ENCODE measurements at regions not wholly inside any gene's neighbourhood (a gene's known extent, or its start where the extent isn't known, plus 50 kb on each side); places are given as distances from the start of the nearest gene placed in this dataset.

DNA sequence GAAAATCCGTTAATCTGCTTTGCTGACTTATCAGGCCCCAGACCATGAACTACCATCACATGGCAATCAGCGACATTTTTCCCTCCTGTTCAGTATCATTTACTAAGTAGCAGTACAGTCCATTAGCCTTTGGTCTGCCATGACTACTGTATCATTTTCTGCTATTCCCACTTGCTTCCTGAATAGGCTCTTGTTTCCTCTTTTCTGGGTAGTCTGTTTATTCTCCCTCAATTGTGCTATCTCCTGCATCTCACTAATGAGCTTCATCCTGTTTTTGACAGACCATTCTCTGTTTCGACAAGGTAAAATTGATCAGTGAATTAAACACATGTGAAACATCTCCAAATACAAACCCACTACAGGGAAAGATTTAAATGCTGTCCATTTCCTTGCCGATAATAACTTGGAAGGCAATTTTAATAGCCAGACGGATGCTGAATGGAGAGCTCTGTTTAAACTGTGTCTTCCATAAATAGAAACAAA, 263.5 kb upstream of the ANKRD55 start:
- intact Hi-C loops (cut with micrococcal nuclease) = no loop called here
- no peak overlapping the region for H3K27ac ChIP-seq (ENCODE audit: low read depth in 1 of 2, low read length in 2 of 2)
- no peaks in the 10 kb centered on the region for H4K20me1 ChIP-seq (ENCODE audit: insufficient read depth, low read length)
- 58% methylated on average over 3 of the region's 5 CpGs for WGBS (ENCODE audit: insufficient coverage)
- Mint-ChIP-seq H3K36me3 (no peaks in the 10 kb centered on the region), H3K27me3 (ENCODE audit: low read depth in 3 of 3) (peaks cover 0 to 4% (median 3%) of the 10 kb centered on the region in 3 donors), H3K27ac (no peak overlapping the region), H3K4me1 (peaks cover 20% of the 10 kb centered on the region), H3K4me3 (peak overlapping the region in 1 of 2 donors; percentile 17), H3K9me3 (peaks cover 0 to 11% (median 3%) of the 10 kb centered on the region in 7 donors)
- no peaks in the 10 kb centered on the region for H3K79me2 ChIP-seq (ENCODE audit: insufficient read depth, low read length)
- peaks cover 0 to 4% of the 10 kb centered on the region in 2 donors for H3K9me3 ChIP-seq (replicated peaks in 1 of 2; ENCODE audit: control insufficient read depth in 1 of 2, insufficient read depth in 1 of 2, low read length in 2 of 2)
- no peak overlapping the region for H3K4me2 ChIP-seq (replicated peaks; ENCODE audit: extremely low read depth, low read length, poor library complexity, severe bottlenecking)
- H3K4me3 ChIP-seq (replicated peaks in 1 of 3; ENCODE audit: low read depth in 2 of 3, low read length in 3 of 3) = no peak overlapping the region
- peak in 2 of 3 donors; percentile 37 to 40 for DNase-seq
- H2AFZ ChIP-seq (ENCODE audit: insufficient read depth, low read depth, low read length, poor library complexity, severe bottlenecking) = no peak overlapping the region
- no peaks in the 10 kb centered on the region for H3K36me3 ChIP-seq (replicated peaks in 1 of 2; ENCODE audit: control insufficient read depth in 1 of 2, insufficient read depth in 2 of 2, low read length in 2 of 2)
- no peak for TF ChIP-seq CTCF (IDR thresholded peaks at IDR 0.05)
- H3K4me1 ChIP-seq (ENCODE audit: control insufficient read depth in 1 of 2, insufficient read depth in 2 of 2, low read length in 2 of 2) = peaks cover 18 to 21% of the 10 kb centered on the region in 2 donors
- no peaks in the 10 kb centered on the region for H3K27me3 ChIP-seq (ENCODE audit: control insufficient read depth in 2 of 2, insufficient read depth in 2 of 2, low read length in 2 of 2)
- no peak overlapping the region for H3K9ac ChIP-seq (ENCODE audit: insufficient read depth, low read length, poor library complexity, severe bottlenecking)

GRCh38 chr5:56494300-56494731, 261.2 kb upstream of the ANKRD55 start:
- peaks cover 0 to 4% of the 10 kb centered on the region in 2 donors for H3K9me3 ChIP-seq (replicated peaks in 1 of 2; ENCODE audit: control insufficient read depth in 1 of 2, insufficient read depth in 1 of 2, low read length in 2 of 2)
- Mint-ChIP-seq H3K4me1 (peaks cover 20% of the 10 kb centered on the region), H3K4me3 (peak overlapping the region in 1 of 2 donors; percentile 31), H3K36me3 (no peaks in the 10 kb centered on the region), H3K27me3 (ENCODE audit: low read depth in 3 of 3) (peaks cover 0 to 6% (median 0%) of the 10 kb centered on the region in 3 donors), H3K27ac (peak overlapping the region in 1 of 7 donors; percentile 70), H3K9me3 (peaks cover 0 to 11% (median 2%) of the 10 kb centered on the region in 7 donors)
- TF ChIP-seq CTCF (IDR thresholded peaks at IDR 0.05) = no peak
- no peak overlapping the region for H3K27ac ChIP-seq (ENCODE audit: low read depth in 1 of 2, low read length in 2 of 2)
- H2AFZ ChIP-seq (ENCODE audit: insufficient read depth, low read depth, low read length, poor library complexity, severe bottlenecking) = no peak overlapping the region
- no peaks in the 10 kb centered on the region for H4K20me1 ChIP-seq (ENCODE audit: insufficient read depth, low read length)
- no peak overlapping the region for H3K9ac ChIP-seq (ENCODE audit: insufficient read depth, low read length, poor library complexity, severe bottlenecking)
- H3K4me1 ChIP-seq (ENCODE audit: control insufficient read depth in 1 of 2, insufficient read depth in 2 of 2, low read length in 2 of 2) = peaks cover 18 to 19% of the 10 kb centered on the region in 2 donors
- H3K36me3 ChIP-seq (replicated peaks in 1 of 2; ENCODE audit: control insufficient read depth in 1 of 2, insufficient read depth in 2 of 2, low read length in 2 of 2) = no peaks in the 10 kb centered on the region
- 7% methylated on average over 3 of the region's 7 CpGs for whole genome bisulfite sequencing (ENCODE audit: insufficient coverage)
- H3K4me2 ChIP-seq (replicated peaks; ENCODE audit: extremely low read depth, low read length, poor library complexity, severe bottlenecking) = no peak overlapping the region
- H3K79me2 ChIP-seq (ENCODE audit: insufficient read depth, low read length) = no peaks in the 10 kb centered on the region
- intact Hi-C loops (cut with micrococcal nuclease) = no loop called here
- no peaks in the 10 kb centered on the region for H3K27me3 ChIP-seq (ENCODE audit: control insufficient read depth in 2 of 2, insufficient read depth in 2 of 2, low read length in 2 of 2)
- no peak overlapping the region for H3K4me3 ChIP-seq (replicated peaks in 1 of 3; ENCODE audit: low read depth in 2 of 3, low read length in 3 of 3)
- DNase-seq = peak in 2 of 3 donors; percentile 23 to 62
